Cerebellar cortex (tissue), 1 donor: ENCODE measurements at regions not wholly inside any gene's neighbourhood (a gene's known extent, or its start where the extent isn't known, plus 50 kb on each side); places are given as distances from the start of the nearest gene placed in this dataset.

Source experiments
- DNase-seq: peaks from one replicate; pipeline ENCODE4 v3.0.0-alpha.2; 2015; ENCODE audit warnings: low spot score

- DNase-seq: no peak
Measured at GRCh38 chr20:60638430-60639098, 613.5 kb upstream of the CDH4 start.

GRCh38 chr20:60641879-60642447 lies 610.1 kb upstream of the CDH4 start:
- DNase-seq: no peak

GRCh38 chr20:60642541-60642940 lies 609.5 kb upstream of the CDH4 start:
- no peak for DNase-seq

- DNase-seq: no peak
Measured at GRCh38 chr20:60648556-60648955, 603.5 kb upstream of the CDH4 start.

GRCh38 chr20:60649541-60649940 lies 602.5 kb upstream of the CDH4 start:
- no peak for DNase-seq

GRCh38 chr20:60650087-60650486 lies 602.0 kb upstream of the CDH4 start:
- no peak for DNase-seq

GRCh38 chr20:60652046-60652445 lies 600.0 kb upstream of the CDH4 start:
- no peak for DNase-seq

GRCh38 chr20:60652615-60653014 lies 599.4 kb upstream of the CDH4 start:
- no peak for DNase-seq

- DNase-seq: no peak
Measured at GRCh38 chr20:60653111-60653845, 598.8 kb upstream of the CDH4 start.

- no peak for DNase-seq
Measured at GRCh38 chr20:60658681-60659080, 593.4 kb upstream of the CDH4 start.

- no peak for DNase-seq
Measured at GRCh38 chr20:60659240-60659639, 592.8 kb upstream of the CDH4 start.

GRCh38 chr20:60662307-60662706 lies 589.8 kb upstream of the CDH4 start:
- no peak for DNase-seq

GRCh38 chr20:60664106-60664505 lies 588.0 kb upstream of the CDH4 start:
- DNase-seq: no peak

- DNase-seq: no peak
Measured at GRCh38 chr20:60667641-60668040, 584.4 kb upstream of the CDH4 start.

GRCh38 chr20:60669211-60669610 lies 582.9 kb upstream of the CDH4 start:
- no peak for DNase-seq

- no peak for DNase-seq
Measured at GRCh38 chr20:60676011-60676410, 576.0 kb upstream of the CDH4 start.

GRCh38 chr20:60677819-60678218 lies 574.2 kb upstream of the CDH4 start:
- DNase-seq: no peak

GRCh38 chr20:60680554-60680953 lies 571.5 kb upstream of the CDH4 start:
- DNase-seq: no peak

- DNase-seq: no peak
Measured at GRCh38 chr20:60687213-60687612, 564.8 kb upstream of the CDH4 start.

- no peak for DNase-seq
Measured at GRCh38 chr20:60690771-60691170, 561.3 kb upstream of the CDH4 start.

GRCh38 chr20:60691966-60692615 lies 560.0 kb upstream of the CDH4 start:
- DNase-seq: no peak

- DNase-seq: no peak
Measured at GRCh38 chr20:60693496-60694133, 558.4 kb upstream of the CDH4 start.
